ENCODE measurements at regions not wholly inside any gene's neighbourhood (a gene's known extent, or its start where the extent isn't known, plus 50 kb on each side); places are given as distances from the start of the nearest gene placed in this dataset.

DNA sequence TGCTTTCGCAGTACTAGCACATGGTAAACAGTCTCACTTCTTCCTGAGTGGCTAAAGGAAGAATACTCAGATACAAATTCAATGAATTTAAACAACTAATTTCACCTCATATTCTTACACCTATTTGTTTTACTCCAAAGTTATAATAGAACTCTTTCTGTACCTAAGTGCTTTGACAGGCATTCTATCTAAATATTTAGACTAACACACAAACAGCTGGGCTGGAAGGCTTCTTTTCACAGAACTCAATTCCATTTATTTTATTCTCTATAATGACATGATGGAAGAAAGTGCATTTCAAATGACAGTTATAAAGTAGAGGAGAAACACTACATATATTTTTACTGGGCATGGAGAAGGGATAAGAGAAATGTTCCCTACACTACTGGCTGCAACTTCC is 384.9 kb upstream of the SPTLC3 start:
- no peaks in the 10 kb centered on the region for H3K27me3 Mint-ChIP-seq (ENCODE audit: unreplicated experiment)
- H3K9me3 Mint-ChIP-seq (ENCODE audit: unreplicated experiment), result no peaks in the 10 kb centered on the region
- TF ChIP-seq, protein P1, sequence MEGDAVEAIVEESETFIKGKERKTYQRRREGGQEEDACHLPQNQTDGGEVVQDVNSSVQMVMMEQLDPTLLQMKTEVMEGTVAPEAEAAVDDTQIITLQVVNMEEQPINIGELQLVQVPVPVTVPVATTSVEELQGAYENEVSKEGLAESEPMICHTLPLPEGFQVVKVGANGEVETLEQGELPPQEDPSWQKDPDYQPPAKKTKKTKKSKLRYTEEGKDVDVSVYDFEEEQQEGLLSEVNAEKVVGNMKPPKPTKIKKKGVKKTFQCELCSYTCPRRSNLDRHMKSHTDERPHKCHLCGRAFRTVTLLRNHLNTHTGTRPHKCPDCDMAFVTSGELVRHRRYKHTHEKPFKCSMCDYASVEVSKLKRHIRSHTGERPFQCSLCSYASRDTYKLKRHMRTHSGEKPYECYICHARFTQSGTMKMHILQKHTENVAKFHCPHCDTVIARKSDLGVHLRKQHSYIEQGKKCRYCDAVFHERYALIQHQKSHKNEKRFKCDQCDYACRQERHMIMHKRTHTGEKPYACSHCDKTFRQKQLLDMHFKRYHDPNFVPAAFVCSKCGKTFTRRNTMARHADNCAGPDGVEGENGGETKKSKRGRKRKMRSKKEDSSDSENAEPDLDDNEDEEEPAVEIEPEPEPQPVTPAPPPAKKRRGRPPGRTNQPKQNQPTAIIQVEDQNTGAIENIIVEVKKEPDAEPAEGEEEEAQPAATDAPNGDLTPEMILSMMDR (IDR thresholded peaks at IDR 0.05; ENCODE audit: partially characterized antibody, unreplicated experiment), result no peak
- H3K4me1 Mint-ChIP-seq (ENCODE audit: low read depth, unreplicated experiment), result no peaks in the 10 kb centered on the region
- H3K4me3 Mint-ChIP-seq (ENCODE audit: unreplicated experiment), result no peak overlapping the region
- DNase-seq, result no peak
- no peaks in the 10 kb centered on the region for H3K36me3 Mint-ChIP-seq (ENCODE audit: unreplicated experiment)
- H3K27ac Mint-ChIP-seq (ENCODE audit: unreplicated experiment), result no peak overlapping the region

DNA sequence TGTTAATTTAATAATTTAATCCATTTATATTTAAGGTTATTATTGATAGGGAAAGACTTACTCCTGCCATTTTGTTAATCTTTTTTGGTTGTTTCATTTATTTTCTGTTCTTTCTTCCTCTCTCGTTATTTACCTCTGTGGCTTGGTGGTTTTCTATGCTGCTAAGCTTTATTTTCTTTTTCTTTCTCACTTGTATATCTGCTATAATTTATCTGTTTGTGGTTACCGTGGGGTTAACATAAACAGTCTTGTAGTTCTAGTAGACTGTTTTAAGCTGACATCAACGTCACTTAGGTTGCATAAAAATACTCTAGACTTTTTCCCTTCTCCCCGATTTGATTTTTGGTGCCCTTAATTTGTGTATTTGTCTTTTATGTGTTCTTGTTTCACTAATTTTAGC is 381.3 kb upstream of the SPTLC3 start:
- Mint-ChIP-seq H3K9me3 (ENCODE audit: unreplicated experiment) (no peaks in the 10 kb centered on the region), H3K27me3 (ENCODE audit: unreplicated experiment) (no peaks in the 10 kb centered on the region), H3K27ac (ENCODE audit: unreplicated experiment) (no peak overlapping the region), H3K4me1 (ENCODE audit: low read depth, unreplicated experiment) (no peaks in the 10 kb centered on the region), H3K4me3 (ENCODE audit: unreplicated experiment) (no peak overlapping the region), H3K36me3 (ENCODE audit: unreplicated experiment) (no peaks in the 10 kb centered on the region)
- TF ChIP-seq, protein P1 (IDR thresholded peaks at IDR 0.05; ENCODE audit: partially characterized antibody, unreplicated experiment), result no peak
- no peak for DNase-seq

DNA sequence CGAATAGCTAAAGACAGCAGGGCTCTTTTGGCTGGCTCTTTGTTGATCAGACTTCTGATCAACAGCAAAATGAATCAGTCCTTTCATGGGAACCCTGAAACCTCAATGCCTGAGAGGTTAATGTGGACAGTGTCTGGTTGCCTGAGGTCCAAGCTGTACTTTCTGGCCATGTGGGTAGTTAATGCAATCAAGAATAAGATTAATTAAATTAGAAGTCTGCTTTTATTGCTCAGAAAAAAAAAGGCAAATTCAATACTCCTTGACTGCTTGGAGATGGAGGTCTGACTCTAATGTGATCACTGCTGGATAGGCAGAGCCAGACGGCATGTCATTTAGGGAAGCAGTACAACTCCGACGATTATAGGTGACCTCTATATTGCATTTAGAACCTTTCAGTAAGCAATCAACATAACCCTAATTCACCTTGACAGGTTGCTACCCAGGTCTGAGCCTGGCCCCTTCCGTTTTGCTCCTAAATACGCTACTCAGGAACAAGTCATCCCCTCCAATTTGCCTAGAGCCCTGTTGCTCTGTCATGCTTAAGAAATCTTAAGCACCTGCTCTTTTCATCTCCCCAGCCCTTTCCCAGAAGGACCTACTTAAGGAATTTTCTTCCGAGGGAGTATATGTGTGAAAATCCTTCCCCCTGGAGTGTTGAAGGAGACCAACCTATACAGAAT is 370.0 kb upstream of the SPTLC3 start:
- H3K27ac Mint-ChIP-seq (ENCODE audit: unreplicated experiment), result no peak overlapping the region
- TF ChIP-seq, protein P1 (IDR thresholded peaks at IDR 0.05; ENCODE audit: partially characterized antibody, unreplicated experiment), result no peak
- DNase-seq, result no peak
- no peaks in the 10 kb centered on the region for H3K4me1 Mint-ChIP-seq (ENCODE audit: low read depth, unreplicated experiment)
- H3K9me3 Mint-ChIP-seq (ENCODE audit: unreplicated experiment), result no peaks in the 10 kb centered on the region
- no peaks in the 10 kb centered on the region for H3K36me3 Mint-ChIP-seq (ENCODE audit: unreplicated experiment)
- H3K27me3 Mint-ChIP-seq (ENCODE audit: unreplicated experiment), result no peaks in the 10 kb centered on the region
- H3K4me3 Mint-ChIP-seq (ENCODE audit: unreplicated experiment), result no peak overlapping the region

DNA sequence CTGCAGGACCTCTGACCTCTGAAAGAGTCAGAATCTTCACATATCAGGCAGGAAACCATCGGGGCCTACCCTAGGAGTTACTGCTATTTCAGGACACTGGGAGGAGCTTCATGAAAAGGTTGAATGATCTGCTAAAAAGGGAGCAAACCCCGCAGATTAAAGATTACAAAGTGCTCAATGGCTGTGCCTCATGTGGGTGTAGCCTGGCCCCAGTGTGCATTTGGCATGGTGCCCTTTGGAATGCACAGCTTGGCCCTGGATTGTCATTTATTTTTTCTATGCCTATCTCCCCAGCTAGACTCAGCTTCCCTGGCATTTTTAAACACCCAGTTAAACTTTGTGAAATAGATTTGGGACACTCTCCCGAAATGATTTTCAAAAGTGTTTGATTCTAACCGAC is 368.5 kb upstream of the SPTLC3 start:
- Mint-ChIP-seq H3K27me3 (ENCODE audit: unreplicated experiment) (no peaks in the 10 kb centered on the region), H3K4me1 (ENCODE audit: low read depth, unreplicated experiment) (no peaks in the 10 kb centered on the region), H3K9me3 (ENCODE audit: unreplicated experiment) (peaks cover 1% of the 10 kb centered on the region), H3K27ac (ENCODE audit: unreplicated experiment) (no peak overlapping the region), H3K4me3 (ENCODE audit: unreplicated experiment) (no peak overlapping the region), H3K36me3 (ENCODE audit: unreplicated experiment) (no peaks in the 10 kb centered on the region)
- TF ChIP-seq, protein P1 (IDR thresholded peaks at IDR 0.05; ENCODE audit: partially characterized antibody, unreplicated experiment), result no peak
- DNase-seq, result no peak

DNA sequence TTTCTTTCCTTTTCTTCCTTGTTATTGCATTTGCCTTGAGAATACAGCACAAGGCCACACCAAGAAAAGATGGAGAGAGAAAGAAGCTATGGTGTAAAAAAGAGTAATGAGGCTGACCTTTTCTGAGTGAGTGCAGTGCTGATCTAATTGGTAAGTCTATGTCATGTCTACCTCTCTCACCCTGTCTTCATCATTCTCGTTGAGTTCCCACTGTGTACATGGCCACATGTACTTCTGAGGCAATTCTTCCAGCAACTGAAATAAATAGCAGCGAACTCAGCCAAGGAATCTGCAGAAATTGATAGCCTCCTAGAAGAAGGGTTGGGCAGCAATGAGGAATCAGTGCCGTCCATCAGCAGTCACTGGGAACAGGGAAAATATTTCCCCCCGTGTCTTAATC is 367.2 kb upstream of the SPTLC3 start:
- no peak overlapping the region for H3K27ac Mint-ChIP-seq (ENCODE audit: unreplicated experiment)
- TF ChIP-seq, protein P1 (IDR thresholded peaks at IDR 0.05; ENCODE audit: partially characterized antibody, unreplicated experiment), result no peak
- no peaks in the 10 kb centered on the region for H3K36me3 Mint-ChIP-seq (ENCODE audit: unreplicated experiment)
- no peaks in the 10 kb centered on the region for H3K4me1 Mint-ChIP-seq (ENCODE audit: low read depth, unreplicated experiment)
- no peaks in the 10 kb centered on the region for H3K27me3 Mint-ChIP-seq (ENCODE audit: unreplicated experiment)
- no peak overlapping the region for H3K4me3 Mint-ChIP-seq (ENCODE audit: unreplicated experiment)
- H3K9me3 Mint-ChIP-seq (ENCODE audit: unreplicated experiment), result peaks cover 1% of the 10 kb centered on the region
- DNase-seq, result no peak
